Urothelium cell line (cell line): ENCODE measurements at regions not wholly inside any gene's neighbourhood (a gene's known extent, or its start where the extent isn't known, plus 50 kb on each side); places are given as distances from the start of the nearest gene placed in this dataset.
"Not testable (repeated sequence)": the region's sequence is repeated elsewhere in the genome, so short reads cannot be mapped to it uniquely, and the experiment has no call there.

Source experiments
- DNase-seq: peaks from one replicate; pipeline ENCODE4 v3.0.0; 2011; ENCODE audit warnings: low spot score, mixed read lengths
- FAIRE-seq: peaks from 2 replicates; lab custom pipeline; 2011; peaks lifted over from hg19 to GRCh38; lab: Jason Lieb, UNC

DNA sequence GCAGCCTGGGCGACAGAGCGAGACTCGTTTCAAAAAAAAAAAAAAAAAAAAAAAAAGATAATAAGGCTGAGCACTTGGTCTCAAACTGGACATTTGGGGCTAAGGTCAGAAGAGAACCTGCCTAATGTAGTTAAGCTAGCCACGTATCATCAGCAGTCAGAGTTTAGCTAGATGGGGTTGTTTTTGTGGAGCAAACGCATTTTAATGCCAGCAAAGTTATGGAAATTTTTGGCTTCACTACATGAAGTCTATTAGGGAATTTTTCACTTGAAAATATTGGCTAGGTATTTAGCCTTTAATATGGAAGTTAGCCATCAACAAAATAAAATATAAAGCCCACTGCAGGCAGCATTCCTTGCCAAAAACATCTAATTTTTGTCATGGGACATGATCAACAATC, 902.9 kb upstream of the CDH18 start:
- FAIRE-seq, DNase-seq: not testable (repeated sequence)

GRCh38 chr5:20875726-20876125, 887.7 kb upstream of the CDH18 start:
- not testable (repeated sequence) for FAIRE-seq, DNase-seq

- peak; percentile 55 for FAIRE-seq
- DNase-seq, result not testable (repeated sequence)
Observed at GRCh38 chr5:20865892-20866291, 877.9 kb upstream of the CDH18 start.

DNA sequence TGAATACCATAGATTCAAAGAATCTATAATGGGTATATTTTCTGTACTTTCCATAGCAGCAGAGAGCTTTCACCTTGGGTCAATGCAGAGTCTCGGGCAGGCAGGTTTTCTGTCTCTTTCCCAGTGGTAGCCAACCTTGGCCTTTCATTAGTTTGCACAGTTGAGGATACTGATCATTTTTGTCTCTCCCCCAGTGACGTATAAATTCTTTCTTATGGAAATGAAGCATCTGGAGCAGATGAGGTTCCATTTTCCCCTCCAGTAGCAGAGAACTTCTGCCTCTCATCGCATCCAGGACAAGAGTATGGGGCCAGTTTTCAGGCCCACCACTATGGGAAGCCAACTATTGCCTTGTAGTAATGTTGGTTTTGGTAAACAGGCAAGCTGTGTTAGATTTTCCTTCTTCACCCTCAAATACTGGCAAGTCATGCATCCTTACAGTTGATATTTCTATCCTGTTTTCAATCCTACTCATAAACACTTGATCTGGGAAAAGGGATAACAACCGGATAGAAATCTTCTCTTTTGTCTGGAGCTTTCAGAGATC, 845.2 kb upstream of the CDH18 start:
- DNase-seq (no peak), FAIRE-seq (no peak)

GRCh38 chr5:20832204-20833080, 844.4 kb upstream of the CDH18 start:
- no peak for DNase-seq
- no peak for FAIRE-seq

DNA sequence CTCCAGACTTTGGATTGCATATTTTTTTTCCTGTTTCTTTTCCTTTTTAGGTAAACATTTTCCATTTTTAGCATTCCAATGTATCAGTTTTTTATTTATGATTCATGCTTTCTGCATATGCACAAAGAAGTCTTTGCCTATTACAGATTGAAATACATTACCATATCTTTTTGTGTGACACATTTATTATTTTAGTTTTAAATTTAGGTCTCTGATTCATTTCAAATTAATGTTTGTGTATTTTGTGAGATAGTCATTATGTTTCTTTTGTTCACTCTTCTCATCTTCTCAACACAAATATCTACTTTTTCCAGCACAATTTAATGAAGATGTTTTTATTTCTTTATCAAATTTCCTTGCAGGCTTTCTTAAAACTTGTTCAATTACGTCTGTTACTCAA, 838.0 kb upstream of the CDH18 start:
- not testable (repeated sequence) for FAIRE-seq

DNA sequence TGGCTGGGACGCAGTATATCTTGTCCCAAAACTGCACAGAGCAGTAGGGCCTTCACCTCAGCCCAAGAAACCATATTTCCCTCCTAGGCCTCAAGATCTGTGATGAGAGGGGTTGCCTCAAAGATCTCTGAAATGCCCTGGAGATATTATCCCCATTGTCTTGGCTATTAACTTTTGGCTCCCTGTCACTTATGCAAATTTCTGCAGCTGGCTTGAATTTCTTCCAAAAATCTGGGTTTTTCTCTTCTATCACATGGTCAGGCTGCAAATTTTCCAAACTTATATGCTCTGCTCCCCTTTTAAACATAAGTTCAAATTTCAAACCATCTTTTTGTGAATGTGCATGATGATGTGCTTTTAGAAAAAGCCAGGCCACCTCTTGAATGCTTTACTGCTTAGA, 809.2 kb upstream of the CDH18 start:
- not testable (repeated sequence) for FAIRE-seq, DNase-seq

More for the DNA sequence above, 838.0 kb upstream of the CDH18 start:
- DNase-seq, result not testable (repeated sequence)

GRCh38 chr5:20784755-20785154, 796.8 kb upstream of the CDH18 start:
- peak; percentile 94 for FAIRE-seq
- not testable (repeated sequence) for DNase-seq

DNA sequence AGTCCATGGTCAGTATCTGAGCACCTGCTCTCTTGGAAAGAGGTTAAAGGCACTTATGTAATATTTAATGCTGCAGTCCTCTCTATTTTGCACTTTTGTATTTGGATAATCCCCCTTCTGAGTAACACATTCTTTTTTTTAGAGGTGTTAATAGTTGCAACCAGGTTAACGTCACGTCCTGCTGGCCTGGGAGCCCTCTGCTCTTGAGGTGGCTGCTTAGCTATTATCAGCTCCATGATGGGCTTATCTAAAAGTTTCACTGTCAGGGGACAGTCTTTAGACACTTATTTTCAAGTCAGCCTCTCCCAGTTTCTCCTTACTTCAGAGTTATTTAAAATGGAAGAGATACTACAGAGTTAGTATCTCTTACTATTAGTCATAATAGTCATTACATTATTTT, 795.5 kb upstream of the CDH18 start:
- FAIRE-seq, DNase-seq: not testable (repeated sequence)

GRCh38 chr5:20771338-20771737, 783.3 kb upstream of the CDH18 start:
- FAIRE-seq, DNase-seq: not testable (repeated sequence)

DNA sequence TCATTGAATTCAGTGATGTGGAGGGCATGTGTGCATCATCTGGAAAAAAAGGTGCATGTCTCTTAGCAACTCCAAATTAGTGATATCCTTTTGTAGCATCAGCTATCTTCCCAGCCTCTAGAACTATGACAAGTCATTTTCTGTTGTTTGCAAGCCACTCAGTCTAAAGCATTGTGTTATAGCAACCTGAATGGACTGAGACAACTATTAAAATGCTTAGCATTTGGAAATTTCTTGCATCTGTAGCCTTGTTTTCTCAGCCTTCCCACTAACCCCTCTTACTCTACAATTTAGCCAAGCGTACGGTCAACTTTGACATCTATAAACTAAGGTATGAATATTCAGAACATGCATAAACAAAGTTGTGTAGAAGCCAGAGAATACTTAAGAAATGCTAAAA, 777.1 kb upstream of the CDH18 start:
- not testable (repeated sequence) for FAIRE-seq, DNase-seq

DNA sequence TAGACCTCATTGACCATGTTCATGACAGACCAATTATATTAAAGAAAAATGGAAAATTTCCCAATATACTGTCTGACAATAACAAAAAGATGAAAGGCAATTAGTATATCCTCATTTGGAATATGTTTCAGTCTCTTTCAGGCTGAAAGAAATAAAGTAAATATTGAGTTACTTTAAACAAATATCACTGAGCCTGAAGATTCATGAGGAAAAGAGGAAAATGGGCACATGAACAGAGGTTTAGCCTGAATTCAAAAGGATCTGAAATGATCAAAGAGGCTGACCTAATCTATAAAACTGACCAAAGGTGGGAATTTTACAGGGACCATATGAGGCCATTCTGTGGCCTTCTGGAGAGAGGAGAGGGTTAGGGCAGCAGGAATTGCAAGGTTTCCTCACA, 771.5 kb upstream of the CDH18 start:
- DNase-seq, result not testable (repeated sequence)
- FAIRE-seq, result peak; percentile 42

DNA sequence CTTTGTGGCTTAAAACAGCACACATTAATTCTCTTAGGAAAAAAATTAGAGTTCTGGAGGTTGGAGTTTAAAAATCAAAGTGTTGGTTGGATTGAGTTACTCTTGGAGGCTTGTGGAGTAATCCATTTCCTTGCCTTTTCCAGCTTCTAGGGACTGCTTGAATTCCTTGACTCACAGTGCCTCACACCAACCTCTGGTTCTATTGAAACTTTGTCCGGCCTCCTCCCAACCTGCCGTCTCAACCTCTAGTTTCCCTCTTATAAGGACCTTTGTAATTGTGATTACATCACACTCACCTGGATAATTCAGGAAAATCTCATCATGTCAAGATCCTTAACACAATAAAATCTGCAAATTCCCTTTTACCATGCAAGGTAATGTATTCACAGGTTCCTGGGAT, 764.2 kb upstream of the CDH18 start:
- not testable (repeated sequence) for FAIRE-seq

GRCh38 chr5:20735715-20736114, 747.7 kb upstream of the CDH18 start:
- not testable (repeated sequence) for FAIRE-seq, DNase-seq

More for the DNA sequence above, 764.2 kb upstream of the CDH18 start:
- not testable (repeated sequence) for DNase-seq

GRCh38 chr5:20732223-20732622, 744.2 kb upstream of the CDH18 start:
- not testable (repeated sequence) for DNase-seq, FAIRE-seq

GRCh38 chr5:20721286-20721685, 733.3 kb upstream of the CDH18 start:
- FAIRE-seq, DNase-seq: not testable (repeated sequence)

DNA sequence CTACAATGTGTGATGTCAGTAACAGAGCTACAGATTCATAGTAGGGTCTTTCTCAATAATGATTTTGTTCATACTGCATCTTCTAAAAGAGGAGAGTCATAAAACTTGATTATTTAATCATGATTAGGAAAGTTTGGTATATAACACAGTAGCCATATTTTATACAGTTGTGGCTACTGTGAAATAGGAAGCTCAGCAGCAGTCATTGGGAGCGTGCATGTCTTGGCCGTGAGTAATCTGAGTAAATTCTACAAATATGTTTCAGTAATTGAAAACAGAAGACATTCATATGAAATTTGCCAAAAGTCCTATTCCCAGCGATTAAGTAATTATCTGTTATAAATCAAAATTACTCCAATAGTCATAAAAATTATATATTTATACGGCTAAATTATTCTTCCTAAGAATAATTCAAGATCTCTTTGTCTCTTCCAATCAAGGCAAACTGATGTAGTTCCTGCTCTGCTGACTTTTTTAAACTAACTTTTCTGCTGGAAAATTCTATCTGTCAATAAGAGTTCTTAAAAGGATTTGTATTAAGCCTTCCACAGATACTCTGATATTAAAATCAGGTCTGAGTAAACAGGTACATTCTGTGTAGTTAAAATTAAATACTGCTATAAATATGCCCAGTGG, 723.6 kb upstream of the CDH18 start:
- FAIRE-seq, DNase-seq: not testable (repeated sequence)

DNA sequence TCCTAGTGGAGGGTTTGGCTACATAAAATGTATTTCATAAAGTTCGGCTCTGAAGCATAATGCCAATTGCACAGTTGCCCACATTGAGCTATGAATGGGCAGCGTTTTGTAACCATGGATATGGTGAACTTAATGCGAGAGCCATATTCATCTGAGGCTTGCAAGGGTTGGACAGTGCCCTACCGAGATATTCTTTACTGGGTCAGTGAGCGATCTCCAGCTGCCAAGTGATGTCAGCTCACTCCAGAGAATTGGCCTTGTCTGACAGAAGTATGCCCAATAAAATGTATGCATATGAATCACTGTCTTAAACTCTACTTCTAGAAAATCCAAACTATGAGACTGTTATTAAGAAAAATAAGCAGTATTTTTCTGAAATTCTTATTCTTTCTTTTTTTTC, 719.6 kb upstream of the CDH18 start:
- FAIRE-seq, DNase-seq: not testable (repeated sequence)

- no peak for DNase-seq
Observed at GRCh38 chr5:20694121-20694520, 706.1 kb upstream of the CDH18 start.

GRCh38 chr5:20692913-20693312, 704.9 kb upstream of the CDH18 start:
- FAIRE-seq, result no peak
- DNase-seq, result no peak

More at GRCh38 chr5:20694121-20694520, 706.1 kb upstream of the CDH18 start:
- FAIRE-seq, result no peak

DNA sequence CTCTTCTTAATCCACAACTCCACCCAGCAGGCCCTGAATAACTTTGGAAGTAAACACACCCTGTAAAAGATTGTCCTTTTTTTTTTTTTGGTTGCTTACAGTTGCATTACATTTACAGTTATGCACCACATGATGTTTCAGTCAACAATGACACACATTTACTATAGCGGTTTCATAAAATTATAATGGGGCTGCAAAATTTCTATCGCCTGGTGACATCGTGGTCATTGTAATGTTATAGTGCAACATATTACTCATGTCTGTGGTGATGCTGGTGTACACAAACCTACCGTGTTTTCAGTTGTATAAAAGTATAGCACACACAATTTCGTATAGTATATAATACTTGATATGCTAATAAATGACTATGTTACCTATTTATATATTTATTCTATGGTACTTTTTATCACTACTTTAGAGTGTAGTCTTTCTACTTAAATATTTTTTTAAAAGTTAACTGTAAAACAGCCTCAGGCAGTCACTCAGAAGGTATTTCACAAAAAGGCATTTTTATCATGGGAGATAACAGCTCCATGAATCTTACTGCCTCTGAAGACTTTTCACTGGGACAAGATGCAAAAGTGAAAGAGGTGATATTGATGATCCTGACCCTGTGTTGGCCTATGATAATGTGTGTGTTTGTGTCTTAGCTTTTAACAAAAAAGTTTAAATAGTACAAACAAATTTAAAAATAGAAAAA, 695.4 kb upstream of the CDH18 start:
- DNase-seq (no peak), FAIRE-seq (no peak)
